Thyroid gland (tissue), 4 donors: ENCODE measurements at regions not wholly inside any gene's neighbourhood (a gene's known extent, or its start where the extent isn't known, plus 50 kb on each side); places are given as distances from the start of the nearest gene placed in this dataset.

Source experiments
- CTCF ChIP-seq, 6 experiments: fragments of 200-600 bp in 3 of 6; fragments of 450-650 bp in 3 of 6; sonication (generic) in 3 of 6; IDR thresholded peaks; one replicate each; pipeline ENCODE4 v1.5.1; 2016 to 2019; ENCODE audit warnings: antibody characterized with exemption in 6 of 6, mild to moderate bottlenecking in 2 of 6, inconsistent platforms in 1 of 6, moderate library complexity in 1 of 6
- POLR2A ChIP-seq, 2 donors: fragments of 450-650 bp; IDR thresholded peaks; one replicate each; pipeline ENCODE4 v1.6.1; 2017; ENCODE audit warnings: antibody characterized with exemption in 2 of 2, mild to moderate bottlenecking in 2 of 2, moderate library complexity in 1 of 2

- no peak for TF ChIP-seq POLR2A (IDR thresholded peaks at IDR 0.05)
- no peak for TF ChIP-seq CTCF (IDR thresholded peaks at IDR 0.05)
These were observed 169.9 kb downstream of the COX18 start for GRCh38 chr4:72899621-72900020.
